RWPE2 (cell line): ENCODE measurements at regions not wholly inside any gene's neighbourhood (a gene's known extent, or its start where the extent isn't known, plus 50 kb on each side); places are given as distances from the start of the nearest gene placed in this dataset.
"Not testable (repeated sequence)": the region's sequence is repeated elsewhere in the genome, so short reads cannot be mapped to it uniquely, and the experiment has no call there.

Experiments used
- ATAC-seq: fragments of 200-7000 bp; cut with Tn5 transposase; 3 replicates; pipeline ENCODE4 v1.9.1; 2021; ENCODE audit warnings: low read depth
- DNase-seq: peaks from one replicate; pipeline ENCODE4 v3.0.0-alpha.2; 2020; ENCODE audit warnings: low spot score
- H3K27ac ChIP-seq: fragments of 450-650 bp; 2 replicates; pipeline ENCODE4 v1.5.1; 2017; ENCODE audit warnings: mild to moderate bottlenecking; ENCODE audit not compliant: poor library complexity, severe bottlenecking
- H3K27me3 ChIP-seq: fragments of 250-450 bp; sonication (Bioruptor Pico); 2 replicates; pipeline ENCODE4 v1.5.1; 2021; ENCODE audit warnings: mild to moderate bottlenecking, moderate library complexity; ENCODE audit not compliant: insufficient read depth, poor library complexity, severe bottlenecking
- H3K36me3 ChIP-seq: fragments of 250-450 bp; sonication (Bioruptor Pico); 2 replicates; pipeline ENCODE4 v1.5.1; 2020; ENCODE audit warnings: low read depth, mild to moderate bottlenecking, moderate library complexity
- H3K4me1 ChIP-seq: fragments of 250-450 bp; sonication (Bioruptor Pico); 2 replicates; pipeline ENCODE4 v1.5.1; 2021; ENCODE audit warnings: mild to moderate bottlenecking, moderate library complexity; ENCODE audit not compliant: insufficient read depth, poor library complexity, severe bottlenecking
- H3K4me3 ChIP-seq: fragments of 250-450 bp; sonication (Bioruptor Pico); 2 replicates; pipeline ENCODE4 v1.5.1; 2021; ENCODE audit warnings: mild to moderate bottlenecking, moderate library complexity; ENCODE audit not compliant: severe bottlenecking
- H3K9me3 ChIP-seq: fragments of 250-450 bp; sonication (Bioruptor Pico); 2 replicates; pipeline ENCODE4 v1.5.1; 2021; ENCODE audit warnings: mild to moderate bottlenecking, moderate library complexity; ENCODE audit not compliant: severe bottlenecking

GRCh38 chr2:97431169-97431725, 158.4 kb downstream of the ANKRD36B start:
- not testable (repeated sequence) for ATAC-seq, H3K36me3 ChIP-seq

GRCh38 chr2:97422376-97422775, 167.3 kb downstream of the ANKRD36B start:
- not testable (repeated sequence) for H3K4me3 ChIP-seq, H3K4me1 ChIP-seq, H3K27ac ChIP-seq, H3K27me3 ChIP-seq, DNase-seq, H3K36me3 ChIP-seq, H3K9me3 ChIP-seq, ATAC-seq

More at GRCh38 chr2:97431169-97431725, 158.4 kb downstream of the ANKRD36B start:
- not testable (repeated sequence) for H3K9me3 ChIP-seq, H3K4me1 ChIP-seq, DNase-seq, H3K27ac ChIP-seq, H3K27me3 ChIP-seq, H3K4me3 ChIP-seq

- not testable (repeated sequence) for H3K4me1 ChIP-seq, DNase-seq, H3K27ac ChIP-seq, H3K9me3 ChIP-seq, H3K36me3 ChIP-seq, H3K27me3 ChIP-seq, ATAC-seq, H3K4me3 ChIP-seq
Measured at GRCh38 chr2:97406340-97406739, 183.3 kb downstream of the ANKRD36B start.

GRCh38 chr2:97405172-97405737, 184.4 kb downstream of the ANKRD36B start:
- not testable (repeated sequence) for H3K4me1 ChIP-seq, ATAC-seq, DNase-seq, H3K4me3 ChIP-seq, H3K36me3 ChIP-seq, H3K9me3 ChIP-seq, H3K27me3 ChIP-seq, H3K27ac ChIP-seq

- not testable (repeated sequence) for H3K9me3 ChIP-seq, DNase-seq, H3K4me3 ChIP-seq, H3K4me1 ChIP-seq, H3K36me3 ChIP-seq, H3K27me3 ChIP-seq, H3K27ac ChIP-seq, ATAC-seq
Measured at GRCh38 chr2:97402678-97403077, 187.0 kb downstream of the ANKRD36B start.

GRCh38 chr2:97395691-97396090, 194.0 kb downstream of the ANKRD36B start:
- not testable (repeated sequence) for ATAC-seq, H3K36me3 ChIP-seq, H3K27me3 ChIP-seq, H3K27ac ChIP-seq, DNase-seq, H3K9me3 ChIP-seq, H3K4me3 ChIP-seq, H3K4me1 ChIP-seq

GRCh38 chr2:97385803-97386202, 203.9 kb downstream of the ANKRD36B start:
- H3K4me1 ChIP-seq, H3K27ac ChIP-seq, H3K36me3 ChIP-seq, H3K4me3 ChIP-seq, ATAC-seq, H3K27me3 ChIP-seq, DNase-seq, H3K9me3 ChIP-seq: not testable (repeated sequence)

GRCh38 chr2:97375913-97376312, 213.8 kb downstream of the ANKRD36B start:
- H3K9me3 ChIP-seq, DNase-seq, H3K4me3 ChIP-seq, H3K4me1 ChIP-seq, H3K36me3 ChIP-seq, H3K27me3 ChIP-seq, ATAC-seq, H3K27ac ChIP-seq: not testable (repeated sequence)

GRCh38 chr2:97374426-97374825, 215.3 kb downstream of the ANKRD36B start:
- not testable (repeated sequence) for H3K4me1 ChIP-seq, ATAC-seq, DNase-seq, H3K36me3 ChIP-seq, H3K4me3 ChIP-seq, H3K9me3 ChIP-seq, H3K27ac ChIP-seq, H3K27me3 ChIP-seq

- not testable (repeated sequence) for ATAC-seq, H3K27me3 ChIP-seq, H3K4me1 ChIP-seq, H3K27ac ChIP-seq, H3K36me3 ChIP-seq, H3K9me3 ChIP-seq, DNase-seq, H3K4me3 ChIP-seq
Measured at GRCh38 chr2:97363159-97363558, 226.5 kb downstream of the ANKRD36B start.
